Right lobe of liver (tissue), 6 donors: ENCODE measurements at regions not wholly inside any gene's neighbourhood (a gene's known extent, or its start where the extent isn't known, plus 50 kb on each side); places are given as distances from the start of the nearest gene placed in this dataset.

Experiments
- ATAC-seq, 4 donors: fragments of 200-7000 bp; cut with Tn5 transposase; one replicate each; pipeline ENCODE4 v1.9.1; 2020; ENCODE audit warnings: mild to moderate bottlenecking in 4 of 4, moderate library complexity in 4 of 4
- DNase-seq, 3 donors: peaks; one replicate each; pipeline ENCODE4 v3.0.0-alpha.2; 2020
- H3K27ac ChIP-seq, 3 donors: fragments of 200-600 bp; one replicate each; pipeline ENCODE4 v1.8.0; 2022
- H3K27me3 ChIP-seq, 2 donors: fragments of 200-600 bp; one replicate each; pipeline ENCODE4 v1.8.0; 2022
- H3K36me3 ChIP-seq, 4 donors: fragments of 200-600 bp; sonication (generic) in 1 of 4; one replicate each; pipeline versions ENCODE4 v1.5.1 to v1.8.0; 2017 to 2022; ENCODE audit warnings: control low read depth in 1 of 4
- H3K4me1 ChIP-seq, 4 donors: fragments of 200-600 bp; sonication (generic) in 1 of 4; one replicate each; pipeline versions ENCODE4 v1.5.1 to v1.8.0; 2017 to 2022; ENCODE audit warnings: control low read depth in 1 of 4
- H3K4me3 ChIP-seq, 3 donors: fragments of 200-600 bp; one replicate each; pipeline ENCODE4 v1.8.0; 2022
- H3K9me3 ChIP-seq, 4 donors: fragments of 200-600 bp; sonication (generic) in 1 of 4; one replicate each; pipeline versions ENCODE4 v1.5.1 to v1.8.0; 2017 to 2022; ENCODE audit warnings: control low read depth in 1 of 4
- CTCF ChIP-seq, 4 donors: fragments of 200-600 bp in 3 of 4; fragments of 450-650 bp in 1 of 4; IDR thresholded peaks; one replicate each; pipeline versions ENCODE4 v1.5.1 to v1.8.0; 2016 to 2022; ENCODE audit warnings: antibody characterized with exemption in 4 of 4, mild to moderate bottlenecking in 2 of 4
- POLR2A ChIP-seq: fragments of 450-650 bp; IDR thresholded peaks from one replicate; pipeline ENCODE4 v1.6.1; 2017; ENCODE audit warnings: antibody characterized with exemption, mild to moderate bottlenecking
- WGBS: methylation state at CpG from one replicate; pipeline ENCODE4 v1.1.6; 2018; ENCODE audit warnings: low coverage, low lambda C conversion rate; ENCODE audit not compliant: insufficient coverage; ENCODE audit errors: missing lambda C conversion rate; 5-methylcytosine and 5-hydroxymethylcytosine counted together
- intact Hi-C, 2 donors: fragments of 100-400 bp; cut with DNase I; formaldehyde crosslinking; loops; one replicate each; pipeline versions ENCODE4 v1.11.2 to v1.14.1; 2022
- donor health status: DM: no; HTN: yes; CAD: no.
- donor health status: DM: no; HTN: no; CAD: no.
- donor health status: DM: no; HTN: no; CAD: no.
- donor health status: DM: no; HTN: yes; CAD: no.
- donor health status: DM: no; HTN: yes; CAD: no.

GRCh38 chr1:218874313-218874712 lies 299.4 kb upstream of the LYPLAL1 start:
- ATAC-seq (no peak), DNase-seq (no peak)
- WGBS: 46% methylated on average over 4 of the region's 4 CpGs
- Histone ChIP-seq H3K27ac (no peak overlapping the region), H3K27me3 (no peaks in the 10 kb centered on the region), H3K4me1 (no peaks in the 10 kb centered on the region), H3K36me3 (no peaks in the 10 kb centered on the region), H3K4me3 (no peak overlapping the region), H3K9me3 (no peaks in the 10 kb centered on the region)
- TF ChIP-seq POLR2A: no peak
- no peak for TF ChIP-seq CTCF (IDR thresholded peaks at IDR 0.05)
- intact Hi-C loops: no loop called here

- intact Hi-C loops: no loop called here
- Histone ChIP-seq H3K4me1 (no peaks in the 10 kb centered on the region), H3K9me3 (no peaks in the 10 kb centered on the region), H3K27ac (no peak overlapping the region), H3K36me3 (no peaks in the 10 kb centered on the region), H3K27me3 (no peaks in the 10 kb centered on the region), H3K4me3 (no peak overlapping the region)
- no peak for TF ChIP-seq CTCF (IDR thresholded peaks at IDR 0.05)
- TF ChIP-seq POLR2A: no peak
- WGBS: 88% methylated on average over 11 of the region's 11 CpGs
- no peak for ATAC-seq
- no peak for DNase-seq
Observed at GRCh38 chr1:218874801-218875400, 298.8 kb upstream of the LYPLAL1 start.

- ATAC-seq: peak in 1 of 4 donors; percentile 24
- intact Hi-C loops: no loop called here
- WGBS: 68% methylated on average over 1 of the region's 1 CpG
- Histone ChIP-seq H3K27ac (no peak overlapping the region), H3K9me3 (no peaks in the 10 kb centered on the region), H3K4me3 (no peak overlapping the region), H3K4me1 (no peaks in the 10 kb centered on the region), H3K27me3 (no peaks in the 10 kb centered on the region), H3K36me3 (no peaks in the 10 kb centered on the region)
- TF ChIP-seq POLR2A (no peak), CTCF (IDR thresholded peaks at IDR 0.05) (no peak)
- no peak for DNase-seq
Observed at GRCh38 chr1:218878369-218878768, 295.3 kb upstream of the LYPLAL1 start.

- H3K27me3 ChIP-seq: no peaks in the 10 kb centered on the region
- no peaks in the 10 kb centered on the region for H3K36me3 ChIP-seq
- no peak overlapping the region for H3K27ac ChIP-seq
- intact Hi-C loops: no loop called here
- H3K9me3 ChIP-seq: no peaks in the 10 kb centered on the region
- no peak overlapping the region for H3K4me3 ChIP-seq
- no peak for ATAC-seq
- TF ChIP-seq POLR2A (no peak), CTCF (IDR thresholded peaks at IDR 0.05) (no peak)
- WGBS: 49% methylated on average over 5 of the region's 5 CpGs
- no peaks in the 10 kb centered on the region for H3K4me1 ChIP-seq
- DNase-seq: no peak
Observed at GRCh38 chr1:218880484-218881060, 293.1 kb upstream of the LYPLAL1 start.
